PC-3 (cell line): ENCODE measurements at regions not wholly inside any gene's neighbourhood (a gene's known extent, or its start where the extent isn't known, plus 50 kb on each side); places are given as distances from the start of the nearest gene placed in this dataset.

Source experiments
- EZH2 ChIP-seq: fragments of 300-600 bp; sonication (generic); IDR thresholded peaks from one replicate; pipeline ENCODE4 v1.6.1; 2017; ENCODE audit warnings: antibody characterized with exemption, mild to moderate bottlenecking, low read length; ENCODE audit not compliant: unreplicated experiment
- TF ChIP-seq, protein P1 (sequence below): fragments of 300-600 bp; sonication (generic); conservative IDR thresholded peaks from 2 replicates; pipeline ENCODE4 v1.5.1; 2017; ENCODE audit warnings: antibody characterized with exemption, low read depth, mild to moderate bottlenecking, low read length

GRCh38 chr7:13829914-13830900 lies 159.3 kb downstream of the ETV1 start:
- TF ChIP-seq, protein P1, sequence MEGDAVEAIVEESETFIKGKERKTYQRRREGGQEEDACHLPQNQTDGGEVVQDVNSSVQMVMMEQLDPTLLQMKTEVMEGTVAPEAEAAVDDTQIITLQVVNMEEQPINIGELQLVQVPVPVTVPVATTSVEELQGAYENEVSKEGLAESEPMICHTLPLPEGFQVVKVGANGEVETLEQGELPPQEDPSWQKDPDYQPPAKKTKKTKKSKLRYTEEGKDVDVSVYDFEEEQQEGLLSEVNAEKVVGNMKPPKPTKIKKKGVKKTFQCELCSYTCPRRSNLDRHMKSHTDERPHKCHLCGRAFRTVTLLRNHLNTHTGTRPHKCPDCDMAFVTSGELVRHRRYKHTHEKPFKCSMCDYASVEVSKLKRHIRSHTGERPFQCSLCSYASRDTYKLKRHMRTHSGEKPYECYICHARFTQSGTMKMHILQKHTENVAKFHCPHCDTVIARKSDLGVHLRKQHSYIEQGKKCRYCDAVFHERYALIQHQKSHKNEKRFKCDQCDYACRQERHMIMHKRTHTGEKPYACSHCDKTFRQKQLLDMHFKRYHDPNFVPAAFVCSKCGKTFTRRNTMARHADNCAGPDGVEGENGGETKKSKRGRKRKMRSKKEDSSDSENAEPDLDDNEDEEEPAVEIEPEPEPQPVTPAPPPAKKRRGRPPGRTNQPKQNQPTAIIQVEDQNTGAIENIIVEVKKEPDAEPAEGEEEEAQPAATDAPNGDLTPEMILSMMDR, result no peak
- TF ChIP-seq EZH2, result no peak
